OCI-LY7 (cell line): ENCODE measurements at regions not wholly inside any gene's neighbourhood (a gene's known extent, or its start where the extent isn't known, plus 50 kb on each side); places are given as distances from the start of the nearest gene placed in this dataset.
"Not testable (repeated sequence)": the region's sequence is repeated elsewhere in the genome, so short reads cannot be mapped to it uniquely, and the experiment has no call there.

Experiments
- CTCF ChIP-seq: fragments of 200-600 bp; sonication (generic); conservative IDR thresholded peaks from 2 replicates; pipeline ENCODE4 v1.5.1; 2014; ENCODE audit warnings: mild to moderate bottlenecking, antibody characterized with exemption, low read length, moderate library complexity, mixed read lengths
- EZH2phosphoT487 ChIP-seq: fragments of 200-600 bp; sonication (generic); IDR thresholded peaks from 2 replicates; pipeline ENCODE4 v1.6.1; 2018; ENCODE audit warnings: low read depth, borderline replicate concordance, mild to moderate bottlenecking, mixed run types, antibody characterized with exemption, low read length, moderate library complexity, mixed read lengths

- TF ChIP-seq CTCF, EZH2phosphoT487: not testable (repeated sequence)
Measured at GRCh38 chr11:44371042-44371441, 61.1 kb upstream of the ALX4 start.
